Thyroid gland (tissue), 4 donors: ENCODE measurements at regions not wholly inside any gene's neighbourhood (a gene's known extent, or its start where the extent isn't known, plus 50 kb on each side); places are given as distances from the start of the nearest gene placed in this dataset.

Source experiments
- DNase-seq, 2 donors: peaks; one replicate each; pipeline ENCODE4 v3.0.0-alpha.2; 2019
- H3K27ac ChIP-seq, 3 donors: fragments of 200-600 bp; sonication (generic); 1 replicate in 2 of 3; 2 replicates in 1 of 3; pipeline ENCODE4 v1.5.1; 2016 to 2019; ENCODE audit warnings: mild to moderate bottlenecking in 1 of 3, moderate library complexity in 1 of 3
- H3K27me3 ChIP-seq: fragments of 200-600 bp; sonication (generic); one replicate; pipeline ENCODE4 v1.5.1; 2019
- H3K36me3 ChIP-seq, 2 donors: fragments of 200-600 bp; sonication (generic); one replicate each; pipeline ENCODE4 v1.5.1; 2016 to 2019
- H3K4me1 ChIP-seq, 2 donors: fragments of 200-600 bp; sonication (generic); one replicate each; pipeline ENCODE4 v1.5.1; 2017 to 2019
- H3K4me3 ChIP-seq, 3 donors: fragments of 200-600 bp; sonication (generic); replicated peaks in 1 of 3; 1 replicate in 2 of 3; 2 replicates in 1 of 3; pipeline ENCODE4 v1.5.1; 2016; ENCODE audit warnings: mild to moderate bottlenecking in 1 of 3
- H3K9me3 ChIP-seq: fragments of 200-600 bp; sonication (generic); one replicate; pipeline ENCODE4 v1.5.1; 2017
- CTCF ChIP-seq, 6 experiments: fragments of 200-600 bp in 3 of 6; fragments of 450-650 bp in 3 of 6; sonication (generic) in 3 of 6; IDR thresholded peaks; one replicate each; pipeline ENCODE4 v1.5.1; 2016 to 2019; ENCODE audit warnings: antibody characterized with exemption in 6 of 6, mild to moderate bottlenecking in 2 of 6, inconsistent platforms in 1 of 6, moderate library complexity in 1 of 6
- POLR2A ChIP-seq, 2 donors: fragments of 450-650 bp; IDR thresholded peaks; one replicate each; pipeline ENCODE4 v1.6.1; 2017; ENCODE audit warnings: antibody characterized with exemption in 2 of 2, mild to moderate bottlenecking in 2 of 2, moderate library complexity in 1 of 2
- WGBS, 2 donors: methylation state at CpG; one replicate each; pipeline ENCODE4 v1.1.5; 2017; 5-methylcytosine and 5-hydroxymethylcytosine counted together
- intact Hi-C: fragments of 100-400 bp; cut with DNase I; formaldehyde crosslinking; loops from one replicate; pipeline ENCODE4 v1.15.1; 2023

- Histone ChIP-seq H3K27me3 (no peaks in the 10 kb centered on the region), H3K27ac (no peak overlapping the region), H3K4me1 (no peaks in the 10 kb centered on the region), H3K4me3 (no peak overlapping the region), H3K9me3 (no peaks in the 10 kb centered on the region), H3K36me3 (no peaks in the 10 kb centered on the region)
- 57 to 79% methylated on average over 1 of the region's 1 CpG for WGBS, 2 donors
- TF ChIP-seq POLR2A (IDR thresholded peaks at IDR 0.05) = no peak
- no peak for TF ChIP-seq CTCF (IDR thresholded peaks at IDR 0.05)
- intact Hi-C loops = no loop called here
- DNase-seq = no peak
These were observed 294.7 kb upstream of the ZC3H12C start for GRCh38 chr11:109798521-109798920.

- Histone ChIP-seq H3K27ac (no peak overlapping the region), H3K36me3 (no peaks in the 10 kb centered on the region), H3K9me3 (no peaks in the 10 kb centered on the region), H3K27me3 (no peaks in the 10 kb centered on the region), H3K4me3 (no peak overlapping the region), H3K4me1 (no peaks in the 10 kb centered on the region)
- intact Hi-C loops = no loop called here
- TF ChIP-seq CTCF (IDR thresholded peaks at IDR 0.05) = no peak
- TF ChIP-seq POLR2A (IDR thresholded peaks at IDR 0.05) = no peak
- no peak for DNase-seq
- 72 to 79% methylated on average over 2 of the region's 2 CpGs for WGBS, 2 donors
These were observed 293.6 kb upstream of the ZC3H12C start for GRCh38 chr11:109799604-109800003.

DNA sequence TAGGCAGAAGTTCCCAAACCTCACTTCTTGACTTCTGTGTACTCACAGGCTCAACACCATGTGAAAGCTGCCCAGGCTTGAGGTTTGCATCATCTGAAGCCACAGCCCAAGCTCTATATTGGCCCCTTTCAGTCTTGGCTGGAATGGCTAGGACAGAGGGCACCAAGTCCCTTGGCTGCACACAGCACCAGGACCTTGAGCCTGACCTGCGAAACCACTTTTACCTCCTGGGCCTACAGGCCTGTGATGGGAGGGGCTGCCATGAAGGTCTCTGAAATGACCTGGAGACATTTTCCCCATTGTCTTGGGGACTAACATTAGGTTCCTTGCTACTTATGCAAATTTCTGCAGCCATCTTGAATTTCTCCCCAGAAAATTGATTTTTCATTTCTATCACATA, 288.3 kb upstream of the ZC3H12C start:
- Histone ChIP-seq H3K4me3 (no peak overlapping the region), H3K27me3 (no peaks in the 10 kb centered on the region), H3K4me1 (no peaks in the 10 kb centered on the region), H3K27ac (no peak overlapping the region), H3K36me3 (no peaks in the 10 kb centered on the region), H3K9me3 (no peaks in the 10 kb centered on the region)
- intact Hi-C loops = no loop called here
- TF ChIP-seq CTCF (IDR thresholded peaks at IDR 0.05) (no peak), POLR2A (IDR thresholded peaks at IDR 0.05) (no peak)
- no peak for DNase-seq
- 92 to 100% methylated on average over 1 of the region's 1 CpG for WGBS, 2 donors

GRCh38 chr11:109806205-109806604, 287.0 kb upstream of the ZC3H12C start:
- Histone ChIP-seq H3K36me3 (no peaks in the 10 kb centered on the region), H3K9me3 (no peaks in the 10 kb centered on the region), H3K4me1 (no peaks in the 10 kb centered on the region), H3K4me3 (no peak overlapping the region), H3K27ac (no peak overlapping the region), H3K27me3 (no peaks in the 10 kb centered on the region)
- intact Hi-C loops = no loop called here
- DNase-seq = no peak
- WGBS, 2 donors = 0 to 84% methylated on average over 1 of the region's 1 CpG
- TF ChIP-seq POLR2A (IDR thresholded peaks at IDR 0.05) (no peak), CTCF (IDR thresholded peaks at IDR 0.05) (no peak)

GRCh38 chr11:109808569-109808968, 284.6 kb upstream of the ZC3H12C start:
- no peak for TF ChIP-seq CTCF (IDR thresholded peaks at IDR 0.05)
- TF ChIP-seq POLR2A (IDR thresholded peaks at IDR 0.05) = no peak
- Histone ChIP-seq H3K4me3 (no peak overlapping the region), H3K4me1 (no peaks in the 10 kb centered on the region), H3K36me3 (no peaks in the 10 kb centered on the region), H3K27ac (no peak overlapping the region), H3K9me3 (no peaks in the 10 kb centered on the region), H3K27me3 (no peaks in the 10 kb centered on the region)
- DNase-seq = no peak
- 56 to 62% methylated on average over 1 of the region's 1 CpG for WGBS, 2 donors
- intact Hi-C loops = no loop called here
